K562 (cell line): ENCODE measurements at regions not wholly inside any gene's neighbourhood (a gene's known extent, or its start where the extent isn't known, plus 50 kb on each side); places are given as distances from the start of the nearest gene placed in this dataset.

ENCODE experiments used
- ATAC-seq: fragments of 200-7000 bp; cut with Tn5 transposase; 3 replicates; pipeline ENCODE4 v1.9.1; 2020; ENCODE audit warnings: moderate library complexity
- BruUV-seq: library from RNA; stranded (reverse); fragments of 400-500 nt; replicated peaks from 2 replicates; lab custom pipeline; 2021; lab: Mats Ljungman, UMichigan
- CTCF ChIA-PET: fragments of 300-600 bp; formaldehyde crosslinking; extraction: SDS; loops from one replicate; lab custom pipeline; 2021; ENCODE audit warnings: low intra/inter-chr PET ratio; lab: Yijun Ruan, JAX
- POLR2A ChIA-PET: fragments of 300-600, 350-650 bp; sonication (Branson Sonifier 250); formaldehyde crosslinking; extraction: SDS; loops from one replicate; lab custom pipeline; 2021; ENCODE audit warnings: antibody characterized with exemption, inconsistent platforms; lab: Yijun Ruan, JAX
- DNase-seq, 4 experiments: peaks; one replicate each; pipeline versions ENCODE4 v3.0.0 to v3.0.0-alpha.2; 2011 to 2018; ENCODE audit warnings: low spot score in 3 of 4, mixed read lengths in 3 of 4; ENCODE audit errors: extremely low read depth in 1 of 4
- FAIRE-seq: peaks from 2 replicates; lab custom pipeline; 2011; peaks lifted over from hg19 to GRCh38; lab: Jason Lieb, UNC
- H2AFZ ChIP-seq: 2 replicates; pipeline ENCODE4 v1.6.0; 2011; ENCODE audit warnings: low read depth, low read length, control low read depth, inconsistent platforms
- H3K27ac ChIP-seq: fragments of 200-600 bp; 3 replicates; pipeline ENCODE4 v1.8.0; 2011; ENCODE audit warnings: low read depth, mild to moderate bottlenecking, control low read depth, inconsistent platforms, low read length, moderate library complexity, mixed read lengths; ENCODE audit errors: extremely low read depth
- H3K27me3 ChIP-seq, 2 experiments: fragments of 300-600 bp in 1 of 2; 2 replicates in 1 of 2; 3 replicates in 1 of 2; pipeline versions ENCODE4 v1.6.0 to v1.8.0; 2011; ENCODE audit warnings: inconsistent platforms in 2 of 2, low read length in 2 of 2, mild to moderate bottlenecking in 1 of 2, mixed read lengths in 1 of 2, moderate library complexity in 1 of 2; ENCODE audit not compliant: control insufficient read depth in 2 of 2, insufficient read depth in 2 of 2
- H3K36me3 ChIP-seq: fragments of 300-600 bp; 3 replicates; pipeline ENCODE4 v1.8.0; 2011; ENCODE audit warnings: mild to moderate bottlenecking, low read length, inconsistent platforms; ENCODE audit not compliant: control insufficient read depth, insufficient read depth
- H3K4me1 ChIP-seq, 2 experiments: fragments of 200-600 bp in 1 of 2; replicated peaks in 1 of 2; 2 replicates in 1 of 2; 3 replicates in 1 of 2; pipeline versions ENCODE4 v1.5.1 to v1.8.0; 2011; ENCODE audit warnings: inconsistent platforms in 2 of 2, low read length in 2 of 2, mild to moderate bottlenecking in 1 of 2, mixed read lengths in 1 of 2, moderate library complexity in 1 of 2; ENCODE audit not compliant: control insufficient read depth in 2 of 2, insufficient read depth in 2 of 2
- H3K4me2 ChIP-seq: 2 replicates; pipeline ENCODE4 v1.6.1; 2011; ENCODE audit warnings: low read length, control low read depth, inconsistent platforms, mixed read lengths; ENCODE audit not compliant: insufficient read depth
- H3K4me3 ChIP-seq: fragments of 200-600 bp; sonication (generic), shearing (Covaris generic); 2 replicates; pipeline ENCODE4 v1.5.1; 2016; ENCODE audit warnings: control low read depth, inconsistent platforms
- H3K79me2 ChIP-seq: fragments of 200-600 bp; 3 replicates; pipeline ENCODE4 v1.8.0; 2011; ENCODE audit warnings: low read length, inconsistent platforms; ENCODE audit not compliant: control insufficient read depth, insufficient read depth
- H3K9ac ChIP-seq, 2 experiments: 2 replicates each; pipeline versions ENCODE4 v1.6.0 to v1.6.1; 2011; ENCODE audit warnings: low read depth in 2 of 2, low read length in 2 of 2, control low read depth in 1 of 2, inconsistent platforms in 1 of 2, mild to moderate bottlenecking in 1 of 2, mixed read lengths in 1 of 2; ENCODE audit not compliant: insufficient read depth in 1 of 2
- H3K9me1 ChIP-seq: one replicate; pipeline ENCODE4 v1.6.0; 2011; ENCODE audit warnings: inconsistent platforms, mild to moderate bottlenecking, low read length, moderate library complexity; ENCODE audit not compliant: control insufficient read depth, insufficient read depth
- H3K9me3 ChIP-seq: replicated peaks from 2 replicates; pipeline ENCODE4 v1.5.1; 2011; ENCODE audit warnings: low read depth, low read length, inconsistent platforms; ENCODE audit not compliant: control insufficient read depth, insufficient read depth
- H4K20me1 ChIP-seq: replicated peaks from 2 replicates; pipeline ENCODE4 v1.6.1; 2011; ENCODE audit warnings: low read length, inconsistent platforms, mixed read lengths; ENCODE audit not compliant: control insufficient read depth, insufficient read depth
- KDM4B ChIP-seq, 2 experiments: fragments of 450-650 bp in 1 of 2; sonication (generic) in 1 of 2; IDR thresholded peaks; 2 replicates each; pipeline ENCODE4 v1.6.1; 2016 to 2017; ENCODE audit warnings: borderline replicate concordance in 2 of 2, antibody characterized with exemption in 1 of 2, low read depth in 1 of 2, mild to moderate bottlenecking in 1 of 2
- NR1H2 ChIP-seq: sonication (generic); formaldehyde crosslinking; IDR thresholded peaks from 2 replicates; pipeline ENCODE4 v1.4.0; 2020; ENCODE audit warnings: mild to moderate bottlenecking, missing genetic modification reagents
- RFX5 ChIP-seq: IDR thresholded peaks from 2 replicates; pipeline ENCODE4 v1.6.1; 2011; ENCODE audit warnings: low read depth, mild to moderate bottlenecking, improper control_type of control experiment, low read length
- SPI1 ChIP-seq: IDR thresholded peaks from 2 replicates; pipeline ENCODE4 v1.6.1; 2011; ENCODE audit warnings: low read depth, low read length, control low read depth, borderline replicate concordance
- WGBS: fragments of 100-300 bp; shearing (Covaris generic); methylation state at CpG from one replicate; pipeline ENCODE4 v1.1.6; 2016; ENCODE audit warnings: low coverage, mixed read lengths; ENCODE audit not compliant: insufficient coverage; ENCODE audit errors: missing lambda C conversion rate; 5-methylcytosine and 5-hydroxymethylcytosine counted together
- in situ Hi-C: fragments of 300-500 bp; cut with MboI; formaldehyde crosslinking; loops from 4 replicates; pipeline ENCODE4 v1.15.0; 2018; ENCODE audit warnings: inconsistent platforms, mixed read lengths
- intact Hi-C: fragments of 100-400 bp; cut with micrococcal nuclease; formaldehyde crosslinking; loops from 2 replicates; pipeline ENCODE4 v1.14.2; 2022
- TF ChIP-seq, protein P1 (sequence below): fragments of 250-450 bp; sonication (Bioruptor Pico); IDR thresholded peaks from 2 replicates; pipeline ENCODE4 v1.4.0; 2020; ENCODE audit warnings: borderline replicate concordance

DNA sequence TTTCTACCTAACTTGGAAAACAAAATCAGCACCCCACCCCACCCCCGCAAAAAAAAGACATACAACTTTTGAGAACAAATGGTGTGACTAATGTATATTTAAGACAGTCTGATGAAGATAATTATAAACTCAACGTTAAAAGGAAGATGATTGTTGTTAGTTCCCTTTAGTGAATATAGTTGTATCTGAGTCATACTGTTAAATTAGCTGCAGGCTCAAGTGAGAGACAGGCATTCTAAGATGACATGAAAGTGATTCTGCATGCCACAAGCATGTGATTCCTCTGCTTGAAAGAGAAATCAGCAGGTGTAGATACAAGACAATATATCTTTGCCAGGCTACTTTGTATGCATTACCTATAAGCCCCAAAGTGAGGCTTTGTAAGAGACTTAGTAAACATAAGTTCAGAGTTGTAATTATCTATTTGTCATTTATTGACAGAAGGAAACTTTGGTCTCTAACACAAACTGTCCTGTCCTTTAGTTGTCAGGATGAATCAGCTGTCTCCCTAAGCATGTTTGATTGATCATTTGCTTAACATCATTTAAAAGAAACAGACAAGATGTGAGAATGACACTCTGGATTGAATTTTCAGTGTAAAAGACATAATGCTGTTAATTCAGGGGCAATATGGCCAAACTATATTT lies 319.4 kb upstream of the HTR2A start:
- no peaks in the 10 kb centered on the region for H3K4me1 ChIP-seq
- intact Hi-C loops (no loop called here), in situ Hi-C loops (no loop called here)
- WGBS: 0% methylated on average over 2 of the region's 2 CpGs
- H3K79me2 ChIP-seq: no peaks in the 10 kb centered on the region
- H3K4me3 ChIP-seq: no peak overlapping the region
- no peaks in the 10 kb centered on the region for H3K36me3 ChIP-seq
- H3K4me2 ChIP-seq: no peak overlapping the region
- H4K20me1 ChIP-seq: no peaks in the 10 kb centered on the region
- no peak for FAIRE-seq
- no peak overlapping the region for H3K9ac ChIP-seq
- DNase-seq: no peak
- no peak overlapping the region for H3K27ac ChIP-seq
- H2AFZ ChIP-seq: no peak overlapping the region
- BruUV-seq: no TSS peak
- H3K9me3 ChIP-seq: no peaks in the 10 kb centered on the region
- TF ChIP-seq, protein P1, sequence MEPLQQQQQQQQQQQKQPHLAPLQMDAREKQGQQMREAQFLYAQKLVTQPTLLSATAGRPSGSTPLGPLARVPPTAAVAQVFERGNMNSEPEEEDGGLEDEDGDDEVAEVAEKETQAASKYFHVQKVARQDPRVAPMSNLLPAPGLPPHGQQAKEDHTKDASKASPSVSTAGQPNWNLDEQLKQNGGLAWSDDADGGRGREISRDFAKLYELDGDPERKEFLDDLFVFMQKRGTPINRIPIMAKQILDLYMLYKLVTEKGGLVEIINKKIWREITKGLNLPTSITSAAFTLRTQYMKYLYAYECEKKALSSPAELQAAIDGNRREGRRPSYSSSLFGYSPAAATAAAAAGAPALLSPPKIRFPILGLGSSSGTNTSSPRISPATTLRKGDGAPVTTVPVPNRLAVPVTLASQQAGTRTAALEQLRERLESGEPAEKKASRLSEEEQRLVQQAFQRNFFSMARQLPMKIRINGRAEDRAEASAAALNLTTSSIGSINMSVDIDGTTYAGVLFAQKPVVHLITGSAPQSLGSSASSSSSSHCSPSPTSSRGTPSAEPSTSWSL (CRISPR knock-in tag): no peak
- TF ChIP-seq RFX5 (no peak), NR1H2 (CRISPR knock-in tag) (no peak), SPI1 (no peak), KDM4B (IDR thresholded peaks at IDR 0.05; ENCODE audit: borderline replicate concordance in 2 of 2, low read depth in 1 of 2) (no peak)
- no peaks in the 10 kb centered on the region for H3K27me3 ChIP-seq
- ATAC-seq: no peak
- H3K9me1 ChIP-seq: no peaks in the 10 kb centered on the region
- POLR2A ChIA-PET: no interaction called here
- CTCF ChIA-PET: no interaction called here
